PFSK-1 (cell line): ENCODE measurements at regions not wholly inside any gene's neighbourhood (a gene's known extent, or its start where the extent isn't known, plus 50 kb on each side); places are given as distances from the start of the nearest gene placed in this dataset.

Experiments used
- TAF1 ChIP-seq: IDR thresholded peaks from 2 replicates; pipeline ENCODE4 v1.6.1; 2012; ENCODE audit warnings: low read length, control low read depth, borderline replicate concordance; ENCODE audit not compliant: insufficient read depth
- TF ChIP-seq, protein P1 (sequence below), 2 experiments: IDR thresholded peaks; 2 replicates each; pipeline versions ENCODE4 v1.6.1 to v1.8.0; 2011 to 2012; ENCODE audit warnings: low read depth in 2 of 2, low read length in 2 of 2, control low read depth in 1 of 2, inconsistent platforms in 1 of 2, mild to moderate bottlenecking in 1 of 2, moderate library complexity in 1 of 2; ENCODE audit not compliant: insufficient read depth in 1 of 2

DNA sequence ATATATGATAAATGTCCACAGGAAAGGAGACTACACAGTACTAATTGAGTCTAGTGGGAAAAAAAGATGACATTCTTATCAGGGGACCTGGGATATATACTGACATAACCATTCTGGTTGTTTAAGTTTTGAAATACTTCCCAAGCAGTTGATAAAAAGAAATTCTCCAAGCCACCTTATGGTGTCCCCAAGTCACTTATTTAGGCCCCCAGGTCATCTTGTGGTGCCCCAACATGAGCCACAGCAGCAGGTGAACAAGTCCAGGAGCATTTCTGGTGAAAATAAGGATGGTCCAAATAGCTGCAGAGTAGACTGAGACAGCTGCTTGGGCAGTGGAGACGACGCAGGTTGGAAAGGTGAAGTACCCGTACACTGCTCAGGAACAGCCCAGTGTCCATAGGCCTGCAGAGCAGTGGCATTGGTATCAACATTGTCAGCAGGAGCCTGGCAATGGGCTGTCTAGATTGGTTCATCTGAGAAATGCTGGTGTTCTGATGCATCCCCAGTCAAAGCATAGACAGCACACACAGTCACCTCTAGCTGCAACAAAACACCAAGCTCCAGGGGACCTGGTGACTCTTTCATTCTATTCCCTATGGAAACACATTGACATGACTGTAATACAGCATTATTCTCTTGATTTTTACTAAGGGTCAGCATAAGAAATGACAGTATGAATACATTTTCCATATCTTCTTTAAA, 430.6 kb downstream of the NR2F1-AS1 start:
- TF ChIP-seq TAF1: no peak
- TF ChIP-seq, protein P1, sequence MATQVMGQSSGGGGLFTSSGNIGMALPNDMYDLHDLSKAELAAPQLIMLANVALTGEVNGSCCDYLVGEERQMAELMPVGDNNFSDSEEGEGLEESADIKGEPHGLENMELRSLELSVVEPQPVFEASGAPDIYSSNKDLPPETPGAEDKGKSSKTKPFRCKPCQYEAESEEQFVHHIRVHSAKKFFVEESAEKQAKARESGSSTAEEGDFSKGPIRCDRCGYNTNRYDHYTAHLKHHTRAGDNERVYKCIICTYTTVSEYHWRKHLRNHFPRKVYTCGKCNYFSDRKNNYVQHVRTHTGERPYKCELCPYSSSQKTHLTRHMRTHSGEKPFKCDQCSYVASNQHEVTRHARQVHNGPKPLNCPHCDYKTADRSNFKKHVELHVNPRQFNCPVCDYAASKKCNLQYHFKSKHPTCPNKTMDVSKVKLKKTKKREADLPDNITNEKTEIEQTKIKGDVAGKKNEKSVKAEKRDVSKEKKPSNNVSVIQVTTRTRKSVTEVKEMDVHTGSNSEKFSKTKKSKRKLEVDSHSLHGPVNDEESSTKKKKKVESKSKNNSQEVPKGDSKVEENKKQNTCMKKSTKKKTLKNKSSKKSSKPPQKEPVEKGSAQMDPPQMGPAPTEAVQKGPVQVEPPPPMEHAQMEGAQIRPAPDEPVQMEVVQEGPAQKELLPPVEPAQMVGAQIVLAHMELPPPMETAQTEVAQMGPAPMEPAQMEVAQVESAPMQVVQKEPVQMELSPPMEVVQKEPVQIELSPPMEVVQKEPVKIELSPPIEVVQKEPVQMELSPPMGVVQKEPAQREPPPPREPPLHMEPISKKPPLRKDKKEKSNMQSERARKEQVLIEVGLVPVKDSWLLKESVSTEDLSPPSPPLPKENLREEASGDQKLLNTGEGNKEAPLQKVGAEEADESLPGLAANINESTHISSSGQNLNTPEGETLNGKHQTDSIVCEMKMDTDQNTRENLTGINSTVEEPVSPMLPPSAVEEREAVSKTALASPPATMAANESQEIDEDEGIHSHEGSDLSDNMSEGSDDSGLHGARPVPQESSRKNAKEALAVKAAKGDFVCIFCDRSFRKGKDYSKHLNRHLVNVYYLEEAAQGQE (IDR thresholded peaks at IDR 0.05; ENCODE audit: insufficient read depth in 1 of 2, low read depth in 2 of 2, low read length in 2 of 2): no peak
